ENCODE measurements at regions not wholly inside any gene's neighbourhood (a gene's known extent, or its start where the extent isn't known, plus 50 kb on each side); places are given as distances from the start of the nearest gene placed in this dataset.

DNA sequence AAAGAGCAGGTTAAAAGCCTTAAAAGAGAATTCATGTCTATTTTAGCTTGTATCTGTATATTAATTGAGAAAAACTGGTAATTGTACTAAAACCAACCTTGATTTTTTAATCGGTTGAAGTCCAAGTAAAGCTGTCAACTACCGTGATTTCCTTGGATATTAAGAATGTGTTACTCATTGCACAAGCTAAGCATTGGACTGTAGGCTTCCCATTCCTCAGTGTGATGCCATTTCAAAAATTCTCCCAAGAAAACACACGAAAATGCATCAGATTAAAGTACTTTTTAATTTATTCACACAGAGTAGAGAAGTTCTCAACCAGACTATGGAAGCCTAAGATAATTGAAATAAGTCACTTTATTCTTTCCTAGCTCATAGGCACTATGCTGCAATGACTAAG lies 761.4 kb upstream of the TYRP1 start:
- Histone ChIP-seq H3K9ac (ENCODE audit: low read depth, low read length) (no peak overlapping the region), H3K4me3 (ENCODE audit: low read depth, low read length) (no peak overlapping the region), H3K4me1 (ENCODE audit: control insufficient read depth, insufficient read depth, low read length) (no peaks in the 10 kb centered on the region), H3K27ac (ENCODE audit: low read depth, low read length) (no peak overlapping the region), H3K27me3 (ENCODE audit: control insufficient read depth, insufficient read depth, low read length) (no peaks in the 10 kb centered on the region), H3K36me3 (ENCODE audit: control insufficient read depth, insufficient read depth, low read length) (no peaks in the 10 kb centered on the region), H3K9me3 (ENCODE audit: control insufficient read depth, insufficient read depth, low read length) (no peaks in the 10 kb centered on the region)

DNA sequence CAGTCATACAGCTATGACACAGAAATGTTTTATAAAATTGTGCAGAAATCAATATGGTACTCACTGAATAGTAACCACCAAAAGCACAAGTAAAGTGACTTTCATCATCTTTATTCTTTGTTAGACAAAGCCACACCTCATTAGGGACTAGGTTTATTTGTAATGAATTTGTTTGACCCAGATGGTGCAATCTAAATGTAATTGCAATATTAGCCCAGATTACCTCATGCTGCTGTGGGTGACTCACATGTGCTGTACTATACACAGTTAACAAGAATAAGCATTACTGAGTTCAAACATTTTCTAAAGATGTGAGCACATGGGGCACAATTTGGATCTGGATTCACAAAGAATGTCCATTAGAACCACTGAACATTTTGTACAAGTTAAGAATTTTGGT lies 759.3 kb upstream of the TYRP1 start:
- H3K4me3 ChIP-seq (ENCODE audit: low read depth, low read length): no peak overlapping the region
- no peak overlapping the region for H3K27ac ChIP-seq (ENCODE audit: low read depth, low read length)
- no peaks in the 10 kb centered on the region for H3K36me3 ChIP-seq (ENCODE audit: control insufficient read depth, insufficient read depth, low read length)
- H3K9ac ChIP-seq (ENCODE audit: low read depth, low read length): no peak overlapping the region
- H3K4me1 ChIP-seq (ENCODE audit: control insufficient read depth, insufficient read depth, low read length): no peaks in the 10 kb centered on the region
- H3K9me3 ChIP-seq (ENCODE audit: control insufficient read depth, insufficient read depth, low read length): no peaks in the 10 kb centered on the region
- H3K27me3 ChIP-seq (ENCODE audit: control insufficient read depth, insufficient read depth, low read length): no peaks in the 10 kb centered on the region

DNA sequence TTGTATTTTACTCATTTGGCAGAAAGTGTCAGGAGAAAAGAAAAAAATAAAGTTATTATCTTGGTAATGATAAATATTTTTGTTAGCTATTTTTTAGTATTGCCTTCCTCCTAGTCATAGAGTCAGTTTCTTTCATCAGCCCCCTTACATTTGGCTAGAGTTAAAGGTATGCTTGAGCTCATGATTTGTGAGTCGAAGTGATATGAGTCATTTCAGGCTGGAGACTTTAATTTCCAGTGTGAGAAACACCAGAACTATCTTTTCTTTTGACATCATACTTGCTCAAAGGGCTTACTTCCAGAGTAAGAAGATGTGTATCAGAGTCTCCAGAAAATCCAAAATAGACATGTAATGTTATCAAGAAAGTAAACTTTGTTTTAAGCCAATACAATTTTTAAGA lies 746.7 kb upstream of the TYRP1 start:
- no peak overlapping the region for H3K27ac ChIP-seq (ENCODE audit: low read depth, low read length)
- no peaks in the 10 kb centered on the region for H3K9me3 ChIP-seq (ENCODE audit: control insufficient read depth, insufficient read depth, low read length)
- H3K36me3 ChIP-seq (ENCODE audit: control insufficient read depth, insufficient read depth, low read length): no peaks in the 10 kb centered on the region
- no peak overlapping the region for H3K9ac ChIP-seq (ENCODE audit: low read depth, low read length)
- no peaks in the 10 kb centered on the region for H3K4me1 ChIP-seq (ENCODE audit: control insufficient read depth, insufficient read depth, low read length)
- no peak overlapping the region for H3K4me3 ChIP-seq (ENCODE audit: low read depth, low read length)
- no peaks in the 10 kb centered on the region for H3K27me3 ChIP-seq (ENCODE audit: control insufficient read depth, insufficient read depth, low read length)

DNA sequence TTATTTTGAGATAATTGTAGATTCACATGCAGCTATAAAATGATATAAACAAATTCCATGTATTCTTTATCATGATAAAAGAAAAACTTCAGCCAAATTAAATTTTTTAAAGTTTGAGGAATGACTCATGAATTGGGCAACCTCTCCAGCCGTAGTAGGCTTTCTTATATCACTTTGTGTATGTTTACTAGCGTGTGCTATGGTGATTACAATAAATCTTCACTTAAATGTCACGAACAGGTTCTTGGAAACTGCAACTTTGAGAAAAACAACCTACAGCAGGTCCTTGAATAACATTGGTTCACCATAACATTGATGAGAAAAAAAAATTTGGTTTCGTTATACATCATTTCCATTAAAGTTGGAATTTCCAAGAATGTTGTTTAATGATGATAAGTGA lies 730.9 kb upstream of the TYRP1 start:
- no peaks in the 10 kb centered on the region for H3K27me3 ChIP-seq (ENCODE audit: control insufficient read depth, insufficient read depth, low read length)
- H3K4me3 ChIP-seq (ENCODE audit: low read depth, low read length): no peak overlapping the region
- no peaks in the 10 kb centered on the region; the same call in 1 of the 2 replicates for H3K9me3 ChIP-seq (ENCODE audit: control insufficient read depth, insufficient read depth, low read length)
- H3K9ac ChIP-seq (ENCODE audit: low read depth, low read length): no peak overlapping the region
- H3K4me1 ChIP-seq (ENCODE audit: control insufficient read depth, insufficient read depth, low read length): no peaks in the 10 kb centered on the region
- no peak overlapping the region for H3K27ac ChIP-seq (ENCODE audit: low read depth, low read length)
- no peaks in the 10 kb centered on the region for H3K36me3 ChIP-seq (ENCODE audit: control insufficient read depth, insufficient read depth, low read length)

DNA sequence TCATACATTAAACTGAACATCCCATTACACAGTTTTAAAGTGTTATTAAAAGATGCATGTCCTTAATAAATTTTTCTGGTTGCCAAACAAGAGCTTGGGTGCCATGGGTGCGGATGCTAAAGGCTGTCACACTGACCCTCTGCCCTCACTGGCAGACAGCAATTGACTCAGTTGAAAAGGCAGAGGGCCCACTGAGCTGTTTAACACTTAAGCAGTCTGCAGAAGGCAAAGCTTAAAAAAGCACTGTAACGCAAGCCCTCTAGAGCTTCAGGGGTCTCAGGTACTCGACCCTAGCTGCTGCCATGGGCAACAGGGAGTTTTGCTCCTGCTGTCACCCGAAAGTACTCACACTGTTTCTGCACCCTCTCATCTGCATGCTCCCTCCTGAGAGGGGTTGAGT lies 726.4 kb upstream of the TYRP1 start:
- H3K36me3 ChIP-seq (ENCODE audit: control insufficient read depth, insufficient read depth, low read length): no peaks in the 10 kb centered on the region
- H3K9me3 ChIP-seq (ENCODE audit: control insufficient read depth, insufficient read depth, low read length): no peaks in the 10 kb centered on the region
- no peaks in the 10 kb centered on the region for H3K4me1 ChIP-seq (ENCODE audit: control insufficient read depth, insufficient read depth, low read length)
- H3K27me3 ChIP-seq (ENCODE audit: control insufficient read depth, insufficient read depth, low read length): no peaks in the 10 kb centered on the region
- H3K9ac ChIP-seq (ENCODE audit: low read depth, low read length): no peak overlapping the region
- no peak overlapping the region for H3K4me3 ChIP-seq (ENCODE audit: low read depth, low read length)
- H3K27ac ChIP-seq (ENCODE audit: low read depth, low read length): no peak overlapping the region

DNA sequence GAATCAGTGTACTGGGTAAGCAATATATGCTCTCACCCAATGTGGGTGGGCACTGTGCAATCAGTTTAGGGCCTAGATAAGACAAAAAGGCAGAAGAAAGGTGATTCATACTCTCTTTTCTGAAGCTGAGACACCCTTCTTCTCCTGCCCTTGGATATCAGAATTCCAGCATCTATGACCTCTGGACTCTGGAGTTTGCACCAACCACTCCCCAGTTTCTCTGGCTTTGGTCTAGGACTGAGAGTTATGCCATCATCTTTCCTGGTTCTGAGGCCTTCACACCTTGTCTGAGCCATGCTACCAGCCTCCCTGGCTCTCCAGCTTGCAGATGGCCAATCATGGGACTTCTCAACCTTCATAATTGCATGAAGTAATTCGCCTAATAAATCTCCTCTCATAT lies 724.6 kb upstream of the TYRP1 start:
- no peaks in the 10 kb centered on the region for H3K9me3 ChIP-seq (ENCODE audit: control insufficient read depth, insufficient read depth, low read length)
- H3K4me3 ChIP-seq (ENCODE audit: low read depth, low read length): no peak overlapping the region
- no peak overlapping the region for H3K27ac ChIP-seq (ENCODE audit: low read depth, low read length)
- no peaks in the 10 kb centered on the region for H3K36me3 ChIP-seq (ENCODE audit: control insufficient read depth, insufficient read depth, low read length)
- no peaks in the 10 kb centered on the region for H3K27me3 ChIP-seq (ENCODE audit: control insufficient read depth, insufficient read depth, low read length)
- H3K9ac ChIP-seq (ENCODE audit: low read depth, low read length): no peak overlapping the region
- H3K4me1 ChIP-seq (ENCODE audit: control insufficient read depth, insufficient read depth, low read length): no peaks in the 10 kb centered on the region

DNA sequence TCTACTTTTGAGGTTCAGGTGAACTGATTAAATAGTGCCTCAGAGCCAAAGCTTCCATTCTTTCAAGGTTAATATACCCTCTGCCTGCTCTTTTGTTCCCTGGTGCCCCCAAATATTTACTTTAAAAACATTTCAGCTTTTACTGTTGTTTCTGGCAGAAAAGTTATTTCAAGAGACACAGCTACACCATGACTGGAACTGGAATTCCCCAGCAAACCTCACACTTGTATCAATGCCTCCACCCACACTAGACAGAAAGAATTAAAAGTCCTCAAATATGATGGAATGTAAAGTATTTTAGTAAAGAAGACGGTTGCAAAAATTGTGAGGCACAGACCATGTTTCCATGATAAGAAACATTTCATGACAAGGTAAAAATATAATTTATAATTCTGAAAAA lies 720.2 kb upstream of the TYRP1 start:
- Histone ChIP-seq H3K36me3 (ENCODE audit: control insufficient read depth, insufficient read depth, low read length) (no peaks in the 10 kb centered on the region), H3K9me3 (ENCODE audit: control insufficient read depth, insufficient read depth, low read length) (no peaks in the 10 kb centered on the region), H3K4me1 (ENCODE audit: control insufficient read depth, insufficient read depth, low read length) (no peaks in the 10 kb centered on the region), H3K27ac (ENCODE audit: low read depth, low read length) (no peak overlapping the region), H3K9ac (ENCODE audit: low read depth, low read length) (no peak overlapping the region), H3K4me3 (ENCODE audit: low read depth, low read length) (no peak overlapping the region), H3K27me3 (ENCODE audit: control insufficient read depth, insufficient read depth, low read length) (no peaks in the 10 kb centered on the region)

DNA sequence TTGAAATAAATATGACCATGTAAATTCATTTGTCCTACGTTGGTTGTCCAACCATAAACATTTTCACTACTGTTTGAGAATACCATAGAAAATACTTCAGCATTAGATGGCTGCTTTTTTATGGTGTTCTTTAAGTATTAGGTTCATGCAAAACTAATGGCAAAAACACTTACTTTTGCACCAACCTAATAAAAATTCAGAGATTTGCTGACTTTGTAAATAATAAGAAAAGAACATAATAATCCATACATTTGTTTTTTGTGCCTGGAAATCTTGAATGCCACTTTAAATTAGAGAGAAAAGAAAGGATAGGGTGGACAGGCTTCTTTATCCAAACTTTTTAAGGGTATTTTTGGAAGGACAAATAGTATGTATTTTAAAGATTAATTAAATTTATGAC lies 719.7 kb upstream of the TYRP1 start:
- Histone ChIP-seq H3K4me1 (ENCODE audit: control insufficient read depth, insufficient read depth, low read length) (no peaks in the 10 kb centered on the region), H3K9me3 (ENCODE audit: control insufficient read depth, insufficient read depth, low read length) (no peaks in the 10 kb centered on the region), H3K9ac (ENCODE audit: low read depth, low read length) (no peak overlapping the region), H3K27ac (ENCODE audit: low read depth, low read length) (no peak overlapping the region), H3K36me3 (ENCODE audit: control insufficient read depth, insufficient read depth, low read length) (no peaks in the 10 kb centered on the region), H3K4me3 (ENCODE audit: low read depth, low read length) (no peak overlapping the region), H3K27me3 (ENCODE audit: control insufficient read depth, insufficient read depth, low read length) (no peaks in the 10 kb centered on the region)

DNA sequence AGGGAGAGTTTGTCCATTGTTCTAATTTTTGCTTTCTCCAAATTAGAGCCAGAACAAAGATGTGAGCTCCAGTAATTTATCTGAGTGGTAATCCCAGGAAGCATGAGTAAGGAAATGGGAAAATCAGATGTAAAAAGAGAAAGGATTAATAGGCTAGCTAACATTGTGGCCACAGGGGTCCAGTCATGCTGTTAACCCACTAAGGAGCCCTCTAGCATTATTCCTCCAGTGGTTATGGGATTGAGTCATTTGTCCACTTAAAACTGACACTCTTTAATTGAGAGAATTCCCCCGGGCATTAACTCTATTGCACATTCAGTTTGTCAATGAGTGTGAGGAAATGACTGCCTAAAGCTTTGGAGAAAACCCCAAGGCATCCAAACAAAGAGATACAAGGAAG lies 700.3 kb upstream of the TYRP1 start:
- H3K4me3 ChIP-seq (ENCODE audit: low read depth, low read length): no peak overlapping the region
- H3K27me3 ChIP-seq (ENCODE audit: control insufficient read depth, insufficient read depth, low read length): no peaks in the 10 kb centered on the region
- H3K27ac ChIP-seq (ENCODE audit: low read depth, low read length): no peak overlapping the region
- H3K4me1 ChIP-seq (ENCODE audit: control insufficient read depth, insufficient read depth, low read length): no peaks in the 10 kb centered on the region
- H3K9ac ChIP-seq (ENCODE audit: low read depth, low read length): no peak overlapping the region
- H3K9me3 ChIP-seq (ENCODE audit: control insufficient read depth, insufficient read depth, low read length): no peaks in the 10 kb centered on the region
- H3K36me3 ChIP-seq (ENCODE audit: control insufficient read depth, insufficient read depth, low read length): no peaks in the 10 kb centered on the region

DNA sequence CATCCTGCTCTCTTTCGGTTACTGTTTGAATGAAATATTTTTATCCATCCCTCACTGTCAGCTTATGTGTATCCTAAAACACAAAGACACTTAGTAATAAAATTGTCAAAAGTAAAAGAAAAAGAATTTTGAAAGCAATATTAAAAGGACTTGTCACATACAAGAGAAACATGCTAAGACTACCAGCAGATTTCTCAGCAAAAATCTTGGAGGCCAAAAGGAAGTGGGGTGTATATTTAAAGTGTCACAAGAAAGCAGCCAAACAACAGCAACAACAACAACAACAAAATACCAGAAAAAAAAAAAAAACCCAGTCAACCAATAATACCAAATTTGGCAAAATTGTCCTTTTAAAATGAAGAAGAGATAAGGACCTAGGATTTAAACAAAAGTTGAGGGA lies 678.7 kb upstream of the TYRP1 start:
- Histone ChIP-seq H3K9ac (ENCODE audit: low read depth, low read length) (no peak overlapping the region), H3K9me3 (ENCODE audit: control insufficient read depth, insufficient read depth, low read length) (peaks cover 25% of the 10 kb centered on the region), H3K4me1 (ENCODE audit: control insufficient read depth, insufficient read depth, low read length) (no peaks in the 10 kb centered on the region), H3K27me3 (ENCODE audit: control insufficient read depth, insufficient read depth, low read length) (no peaks in the 10 kb centered on the region), H3K27ac (ENCODE audit: low read depth, low read length) (no peak overlapping the region), H3K4me3 (ENCODE audit: low read depth, low read length) (no peak overlapping the region), H3K36me3 (ENCODE audit: control insufficient read depth, insufficient read depth, low read length) (no peaks in the 10 kb centered on the region)

DNA sequence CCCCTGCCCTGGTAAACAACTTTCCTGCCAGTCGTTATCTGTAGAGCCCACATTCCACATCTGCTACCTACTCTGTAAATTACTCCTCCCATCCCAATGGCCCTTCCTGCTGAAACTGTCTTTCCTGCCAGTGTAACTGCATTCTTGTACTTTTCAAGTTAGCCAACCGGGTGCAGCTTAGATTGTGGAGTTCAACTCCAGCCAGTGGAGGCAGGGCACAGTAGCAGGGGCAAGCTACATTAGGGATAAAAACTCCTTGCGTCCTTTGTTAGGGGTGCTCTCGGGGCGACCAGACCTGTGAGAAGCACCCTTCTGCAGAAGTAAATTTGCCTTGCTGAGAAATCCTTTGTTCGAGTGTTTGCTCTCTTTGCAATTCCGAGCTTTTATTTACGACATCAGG lies 639.0 kb upstream of the TYRP1 start:
- Histone ChIP-seq H3K27me3 (ENCODE audit: control insufficient read depth, insufficient read depth, low read length) (no peaks in the 10 kb centered on the region), H3K36me3 (ENCODE audit: control insufficient read depth, insufficient read depth, low read length) (no peaks in the 10 kb centered on the region), H3K27ac (ENCODE audit: low read depth, low read length) (no peak overlapping the region), H3K9me3 (ENCODE audit: control insufficient read depth, insufficient read depth, low read length) (peaks cover 40% of the 10 kb centered on the region), H3K4me1 (ENCODE audit: control insufficient read depth, insufficient read depth, low read length) (no peaks in the 10 kb centered on the region), H3K4me3 (ENCODE audit: low read depth, low read length) (no peak overlapping the region), H3K9ac (ENCODE audit: low read depth, low read length) (no peak overlapping the region)

DNA sequence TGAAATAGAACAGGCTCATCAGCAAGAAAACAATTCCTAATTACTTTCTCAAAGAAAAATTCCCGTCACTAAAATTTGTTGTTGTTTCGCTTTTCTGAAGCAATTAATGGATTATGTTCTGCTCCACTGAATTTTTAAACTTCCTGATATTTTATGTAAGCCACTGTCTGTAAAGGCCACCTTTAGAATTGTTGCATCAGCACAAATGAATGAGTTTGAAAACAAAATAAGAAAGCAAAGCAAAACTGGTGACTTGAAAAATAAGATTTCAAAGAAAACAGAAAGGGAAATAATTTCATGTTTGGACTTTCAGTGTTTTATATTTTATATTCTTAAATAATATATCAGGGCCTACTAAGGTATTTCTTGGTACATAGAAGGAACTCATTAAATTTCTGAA lies 636.3 kb upstream of the TYRP1 start:
- no peaks in the 10 kb centered on the region for H3K4me1 ChIP-seq (ENCODE audit: control insufficient read depth, insufficient read depth, low read length)
- H3K4me3 ChIP-seq (ENCODE audit: low read depth, low read length): no peak overlapping the region
- no peaks in the 10 kb centered on the region for H3K36me3 ChIP-seq (ENCODE audit: control insufficient read depth, insufficient read depth, low read length)
- H3K9ac ChIP-seq (ENCODE audit: low read depth, low read length): no peak overlapping the region
- peaks cover 40% of the 10 kb centered on the region for H3K9me3 ChIP-seq (ENCODE audit: control insufficient read depth, insufficient read depth, low read length)
- no peaks in the 10 kb centered on the region for H3K27me3 ChIP-seq (ENCODE audit: control insufficient read depth, insufficient read depth, low read length)
- no peak overlapping the region for H3K27ac ChIP-seq (ENCODE audit: low read depth, low read length)
